Stimulated activated memory B cell treated with anti-CD40 and anti-IgM and Interleukin-4, amounts not matched to agents 10 μg/mL and 1 μg/mL and 100 μg/mL, for 72 hours (primary cell): ENCODE measurements at regions not wholly inside any gene's neighbourhood (a gene's known extent, or its start where the extent isn't known, plus 50 kb on each side); places are given as distances from the start of the nearest gene placed in this dataset.

Experiments
- ATAC-seq: fragments of 150-1000 bp; cut with Tn5 transposase; 2 replicates; pipeline ENCODE4 v1.10.0; 2021
- H3K27ac Mint-ChIP-seq: one replicate; pipeline ENCODE4 v1.8.0; 2022; ENCODE audit warnings: mild to moderate bottlenecking, mixed read lengths
- H3K27me3 Mint-ChIP-seq: one replicate; pipeline ENCODE4 v1.8.0; 2022; ENCODE audit warnings: mixed read lengths
- H3K36me3 Mint-ChIP-seq: one replicate; pipeline ENCODE4 v1.8.0; 2022; ENCODE audit warnings: mixed read lengths
- H3K4me1 Mint-ChIP-seq: one replicate; pipeline ENCODE4 v1.8.0; 2022; ENCODE audit warnings: mixed read lengths
- H3K4me3 Mint-ChIP-seq: one replicate; pipeline ENCODE4 v1.8.0; 2022; ENCODE audit warnings: mild to moderate bottlenecking, moderate library complexity, mixed read lengths
- H3K9me3 Mint-ChIP-seq: one replicate; pipeline ENCODE4 v1.8.0; 2022; ENCODE audit warnings: mixed read lengths

GRCh38 chr4:180721356-180721755 is 1521.8 kb upstream of the TENM3 start:
- ATAC-seq: no peak
- Mint-ChIP-seq H3K36me3 (no peaks in the 10 kb centered on the region), H3K4me3 (no peak overlapping the region), H3K27me3 (no peaks in the 10 kb centered on the region), H3K4me1 (no peaks in the 10 kb centered on the region), H3K27ac (no peak overlapping the region), H3K9me3 (peaks cover 14% of the 10 kb centered on the region)

DNA sequence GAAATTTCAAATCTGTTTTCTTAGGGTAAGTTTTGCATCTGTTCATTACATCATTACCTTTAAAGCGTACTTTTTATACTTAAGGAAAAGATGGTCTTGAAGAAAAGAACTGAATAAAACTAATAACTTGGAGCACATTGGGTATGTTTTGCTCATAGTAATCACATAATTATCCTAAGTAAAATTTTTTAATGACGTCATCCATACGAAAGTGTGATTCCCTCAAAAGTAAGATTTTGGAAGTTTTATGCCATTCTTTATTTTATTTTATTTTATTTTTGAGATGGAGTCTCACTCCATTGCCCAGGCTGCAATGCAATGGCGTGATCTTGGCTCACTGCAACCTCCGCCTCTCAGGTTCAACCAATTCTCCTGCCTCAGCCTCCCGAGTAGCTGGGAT is 1516.6 kb upstream of the TENM3 start:
- Mint-ChIP-seq H3K27me3 (no peaks in the 10 kb centered on the region), H3K9me3 (peaks cover 5% of the 10 kb centered on the region), H3K27ac (no peak overlapping the region), H3K36me3 (no peaks in the 10 kb centered on the region), H3K4me3 (no peak overlapping the region), H3K4me1 (no peaks in the 10 kb centered on the region)
- no peak for ATAC-seq

DNA sequence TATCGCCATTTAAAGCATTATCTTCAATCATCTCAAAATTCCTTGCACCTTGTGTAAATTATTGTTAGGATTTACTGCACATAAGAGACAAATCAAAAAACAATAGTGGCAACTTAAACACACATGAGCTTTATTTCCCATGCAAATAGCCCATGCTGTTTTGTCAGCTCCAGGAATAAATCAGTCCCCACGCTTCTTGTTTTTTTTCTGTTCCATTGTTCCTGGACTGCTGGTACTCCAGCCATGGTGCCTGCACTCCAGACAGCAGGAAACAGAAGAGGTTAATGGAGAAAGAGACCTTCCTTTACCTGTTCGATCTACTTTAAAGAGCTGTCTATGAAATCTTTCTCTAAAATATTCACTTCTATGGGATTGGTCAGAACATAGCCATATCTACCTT is 1515.7 kb upstream of the TENM3 start:
- H3K4me1 Mint-ChIP-seq: no peaks in the 10 kb centered on the region
- H3K27me3 Mint-ChIP-seq: no peaks in the 10 kb centered on the region
- no peak overlapping the region for H3K4me3 Mint-ChIP-seq
- H3K9me3 Mint-ChIP-seq: peaks cover 2% of the 10 kb centered on the region
- H3K27ac Mint-ChIP-seq: no peak overlapping the region
- H3K36me3 Mint-ChIP-seq: no peaks in the 10 kb centered on the region
- ATAC-seq: no peak

GRCh38 chr4:180734753-180735432 is 1508.3 kb upstream of the TENM3 start:
- H3K27me3 Mint-ChIP-seq: no peaks in the 10 kb centered on the region
- ATAC-seq: no peak
- no peaks in the 10 kb centered on the region for H3K36me3 Mint-ChIP-seq
- peaks cover 2% of the 10 kb centered on the region for H3K9me3 Mint-ChIP-seq
- no peak overlapping the region for H3K4me3 Mint-ChIP-seq
- no peaks in the 10 kb centered on the region for H3K4me1 Mint-ChIP-seq
- H3K27ac Mint-ChIP-seq: no peak overlapping the region

GRCh38 chr4:180741703-180742102 is 1501.5 kb upstream of the TENM3 start:
- H3K4me1 Mint-ChIP-seq: no peaks in the 10 kb centered on the region
- no peak for ATAC-seq
- H3K27ac Mint-ChIP-seq: no peak overlapping the region
- no peak overlapping the region for H3K4me3 Mint-ChIP-seq
- no peaks in the 10 kb centered on the region for H3K27me3 Mint-ChIP-seq
- no peaks in the 10 kb centered on the region for H3K36me3 Mint-ChIP-seq
- no peaks in the 10 kb centered on the region for H3K9me3 Mint-ChIP-seq

GRCh38 chr4:180745019-180745418 is 1498.2 kb upstream of the TENM3 start:
- Mint-ChIP-seq H3K4me3 (no peak overlapping the region), H3K27me3 (no peaks in the 10 kb centered on the region), H3K4me1 (no peaks in the 10 kb centered on the region), H3K36me3 (no peaks in the 10 kb centered on the region), H3K27ac (no peak overlapping the region), H3K9me3 (no peaks in the 10 kb centered on the region)
- ATAC-seq: no peak

GRCh38 chr4:180751009-180751408 is 1492.2 kb upstream of the TENM3 start:
- Mint-ChIP-seq H3K4me1 (no peaks in the 10 kb centered on the region), H3K4me3 (no peak overlapping the region), H3K27me3 (no peaks in the 10 kb centered on the region), H3K27ac (no peak overlapping the region), H3K36me3 (no peaks in the 10 kb centered on the region), H3K9me3 (peaks cover 3% of the 10 kb centered on the region)
- ATAC-seq: no peak

DNA sequence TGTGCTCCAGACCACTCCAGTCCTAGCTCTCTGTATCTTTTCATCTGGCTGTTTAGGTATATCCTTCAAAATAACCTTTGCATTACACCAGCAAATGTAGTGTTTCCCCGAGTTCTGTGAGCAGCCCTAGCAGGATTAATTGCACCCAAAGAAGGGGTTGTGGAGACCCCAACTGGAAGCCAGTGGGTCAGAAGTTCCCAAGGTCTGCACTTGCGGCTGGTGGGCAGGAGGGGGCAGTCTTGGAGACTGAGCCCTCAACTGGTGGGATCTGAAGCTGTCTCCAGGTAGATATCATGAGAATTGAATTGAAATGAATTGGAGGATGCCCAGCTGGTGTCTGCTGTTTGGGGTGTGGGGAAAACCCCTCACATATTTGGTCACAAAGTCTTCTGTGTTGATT is 1485.3 kb upstream of the TENM3 start:
- Mint-ChIP-seq H3K36me3 (no peaks in the 10 kb centered on the region), H3K4me3 (no peak overlapping the region), H3K27me3 (no peaks in the 10 kb centered on the region), H3K27ac (no peak overlapping the region), H3K4me1 (no peaks in the 10 kb centered on the region), H3K9me3 (no peaks in the 10 kb centered on the region)
- no peak for ATAC-seq

GRCh38 chr4:180766045-180766444 is 1477.2 kb upstream of the TENM3 start:
- Mint-ChIP-seq H3K36me3 (no peaks in the 10 kb centered on the region), H3K9me3 (no peaks in the 10 kb centered on the region), H3K27me3 (no peaks in the 10 kb centered on the region), H3K4me1 (no peaks in the 10 kb centered on the region), H3K27ac (no peak overlapping the region), H3K4me3 (no peak overlapping the region)
- no peak for ATAC-seq

DNA sequence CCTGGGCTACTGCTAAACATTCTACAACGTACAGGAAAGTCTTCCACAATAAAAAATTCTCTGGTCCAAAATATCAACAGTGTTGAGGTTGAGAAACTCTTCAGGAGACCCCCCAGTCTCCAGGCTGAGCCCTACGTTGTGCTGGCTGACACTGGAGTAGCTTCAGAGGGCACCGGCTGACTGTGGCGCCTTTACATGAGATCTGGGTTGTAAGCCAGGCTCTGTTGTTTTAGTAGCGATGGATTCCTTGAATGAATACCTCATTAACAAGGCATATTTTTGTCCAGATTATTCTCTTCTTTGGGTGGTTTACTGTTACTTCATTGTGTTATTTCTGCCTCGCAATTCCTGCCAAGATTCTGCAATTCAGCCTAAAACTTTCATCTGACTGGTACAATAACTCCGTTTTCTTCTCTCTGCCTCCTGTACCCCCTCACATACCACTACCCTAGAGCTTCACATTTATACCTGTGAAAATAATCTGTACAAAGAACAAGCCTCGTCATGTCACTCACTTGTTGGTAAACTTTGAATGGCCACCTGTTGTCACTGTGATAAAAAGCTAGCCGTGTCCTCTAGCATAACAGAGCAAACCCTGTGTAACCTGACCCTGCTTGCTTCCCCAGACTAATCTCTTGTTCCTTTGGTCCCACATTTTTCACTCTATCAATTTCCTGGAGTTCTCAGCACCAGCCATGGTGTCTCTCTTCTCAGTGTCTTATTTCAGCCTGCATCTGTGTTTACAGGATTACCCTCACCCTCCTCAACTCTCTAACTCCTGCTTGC is 1476.1 kb upstream of the TENM3 start:
- Mint-ChIP-seq H3K27me3 (no peaks in the 10 kb centered on the region), H3K4me1 (no peaks in the 10 kb centered on the region), H3K9me3 (no peaks in the 10 kb centered on the region), H3K36me3 (no peaks in the 10 kb centered on the region), H3K27ac (no peak overlapping the region), H3K4me3 (no peak overlapping the region)
- ATAC-seq: no peak

- Mint-ChIP-seq H3K9me3 (no peaks in the 10 kb centered on the region), H3K36me3 (no peaks in the 10 kb centered on the region), H3K4me1 (no peaks in the 10 kb centered on the region), H3K4me3 (no peak overlapping the region), H3K27me3 (no peaks in the 10 kb centered on the region), H3K27ac (no peak overlapping the region)
- ATAC-seq: no peak
Observed at GRCh38 chr4:180768610-180769009, 1474.6 kb upstream of the TENM3 start.

DNA sequence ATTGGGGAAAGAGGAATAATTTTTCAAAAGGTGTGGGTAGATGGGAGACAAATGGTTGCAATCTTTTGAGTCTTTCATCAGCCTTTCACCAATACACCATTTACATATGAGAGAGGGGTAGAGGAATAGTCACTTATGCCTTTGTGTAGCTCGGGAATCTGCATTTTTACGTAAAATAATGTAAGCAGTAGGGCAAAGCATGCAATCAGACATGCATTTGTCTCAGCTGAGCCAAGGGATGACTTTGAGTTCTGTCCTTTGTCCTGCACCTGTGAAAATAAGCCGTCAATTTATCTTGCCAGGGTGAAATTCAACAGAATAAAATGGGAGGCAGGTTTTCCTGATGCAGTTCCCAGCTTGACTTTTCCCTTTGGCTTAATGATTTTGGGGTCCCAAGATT is 1473.4 kb upstream of the TENM3 start:
- H3K27me3 Mint-ChIP-seq: no peaks in the 10 kb centered on the region
- H3K27ac Mint-ChIP-seq: no peak overlapping the region
- ATAC-seq: no peak
- H3K36me3 Mint-ChIP-seq: no peaks in the 10 kb centered on the region
- no peak overlapping the region for H3K4me3 Mint-ChIP-seq
- H3K9me3 Mint-ChIP-seq: no peaks in the 10 kb centered on the region
- no peaks in the 10 kb centered on the region for H3K4me1 Mint-ChIP-seq

- ATAC-seq: no peak
- Mint-ChIP-seq H3K4me1 (no peaks in the 10 kb centered on the region), H3K4me3 (no peak overlapping the region)
Observed at GRCh38 chr4:180770265-180770664, 1472.9 kb upstream of the TENM3 start.

GRCh38 chr4:180784940-180785339 is 1458.3 kb upstream of the TENM3 start:
- no peak for ATAC-seq

More at GRCh38 chr4:180770265-180770664, 1472.9 kb upstream of the TENM3 start:
- no peaks in the 10 kb centered on the region for H3K9me3 Mint-ChIP-seq
- no peaks in the 10 kb centered on the region for H3K36me3 Mint-ChIP-seq
- no peak overlapping the region for H3K27ac Mint-ChIP-seq
- no peaks in the 10 kb centered on the region for H3K27me3 Mint-ChIP-seq

GRCh38 chr4:180788729-180789128 is 1454.5 kb upstream of the TENM3 start:
- no peak for ATAC-seq
- H3K4me1 Mint-ChIP-seq: no peaks in the 10 kb centered on the region
- no peak overlapping the region for H3K4me3 Mint-ChIP-seq
- no peaks in the 10 kb centered on the region for H3K9me3 Mint-ChIP-seq
- H3K27me3 Mint-ChIP-seq: no peaks in the 10 kb centered on the region
- H3K36me3 Mint-ChIP-seq: no peaks in the 10 kb centered on the region
- no peak overlapping the region for H3K27ac Mint-ChIP-seq

More at GRCh38 chr4:180784940-180785339, 1458.3 kb upstream of the TENM3 start:
- H3K27ac Mint-ChIP-seq: no peak overlapping the region
- no peaks in the 10 kb centered on the region for H3K27me3 Mint-ChIP-seq
- no peak overlapping the region for H3K4me3 Mint-ChIP-seq
- no peaks in the 10 kb centered on the region for H3K36me3 Mint-ChIP-seq
- H3K4me1 Mint-ChIP-seq: no peaks in the 10 kb centered on the region
- H3K9me3 Mint-ChIP-seq: no peaks in the 10 kb centered on the region

DNA sequence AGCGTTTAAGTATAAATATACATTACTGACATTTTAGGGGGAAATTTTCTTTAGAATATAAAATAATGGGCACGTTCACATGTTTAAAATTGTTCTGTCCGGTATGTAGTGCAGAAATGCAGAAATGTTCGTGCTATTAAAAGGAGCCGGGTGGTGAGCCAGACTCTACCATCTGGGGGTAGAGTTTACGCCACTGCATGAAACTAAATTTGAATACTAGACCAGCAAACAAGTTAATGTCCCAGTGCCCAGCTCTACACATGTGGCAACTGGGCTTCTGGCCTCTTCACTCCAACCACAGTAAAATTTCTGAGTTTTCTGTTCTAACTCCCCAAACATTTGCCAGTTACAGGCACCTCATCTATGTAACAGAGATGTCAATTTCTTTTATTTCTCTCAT is 1453.3 kb upstream of the TENM3 start:
- Mint-ChIP-seq H3K4me3 (no peak overlapping the region), H3K27me3 (no peaks in the 10 kb centered on the region), H3K36me3 (no peaks in the 10 kb centered on the region), H3K27ac (no peak overlapping the region), H3K4me1 (no peaks in the 10 kb centered on the region), H3K9me3 (no peaks in the 10 kb centered on the region)
- no peak for ATAC-seq
